HG03521 (cell line): ENCODE measurements at regions not wholly inside any gene's neighbourhood (a gene's known extent, or its start where the extent isn't known, plus 50 kb on each side); places are given as distances from the start of the nearest gene placed in this dataset.
"Not testable (repeated sequence)": the region's sequence is repeated elsewhere in the genome, so short reads cannot be mapped to it uniquely, and the experiment has no call there.

Source experiments
- ATAC-seq: cut with Tn5 transposase; IDR thresholded peaks from one replicate; pipeline ENCODE4 v1.9.1; 2021; ENCODE audit warnings: mild to moderate bottlenecking, moderate library complexity; ENCODE audit not compliant: unreplicated experiment

GRCh38 chr5:56763711-56764466, 51.5 kb upstream of the MAP3K1 start:
- no peak for ATAC-seq

- no peak for ATAC-seq
Observed at GRCh38 chr5:56763182-56763581, 52.2 kb upstream of the MAP3K1 start.

- ATAC-seq: no peak
Observed at GRCh38 chr5:56761151-56761885, 54.0 kb upstream of the MAP3K1 start.

GRCh38 chr5:56760723-56761122, 54.6 kb upstream of the MAP3K1 start:
- no peak for ATAC-seq

GRCh38 chr5:56759521-56760216, 55.7 kb upstream of the MAP3K1 start:
- no peak for ATAC-seq

- no peak for ATAC-seq
Observed at GRCh38 chr5:56757077-56757476, 58.3 kb upstream of the MAP3K1 start.

- ATAC-seq: no peak
Observed at GRCh38 chr5:56755036-56755555, 60.3 kb upstream of the MAP3K1 start.

- ATAC-seq: not testable (repeated sequence)
Observed at GRCh38 chr5:56753588-56753987, 61.8 kb upstream of the MAP3K1 start.

GRCh38 chr5:56751572-56752313, 63.6 kb upstream of the MAP3K1 start:
- ATAC-seq: no peak

- ATAC-seq: no peak
Observed at GRCh38 chr5:56749842-56750241, 65.5 kb upstream of the MAP3K1 start.

GRCh38 chr5:56746553-56747339, 68.6 kb upstream of the MAP3K1 start:
- no peak for ATAC-seq

GRCh38 chr5:56745864-56746263, 69.5 kb upstream of the MAP3K1 start:
- ATAC-seq: no peak

- ATAC-seq: no peak
Observed at GRCh38 chr5:56740868-56741267, 74.5 kb upstream of the MAP3K1 start.

GRCh38 chr5:56739990-56740389, 75.4 kb upstream of the MAP3K1 start:
- no peak for ATAC-seq

- no peak for ATAC-seq
Observed at GRCh38 chr5:56737951-56738606, 77.3 kb upstream of the MAP3K1 start.

GRCh38 chr5:56737002-56737621, 78.2 kb upstream of the MAP3K1 start:
- ATAC-seq: no peak

GRCh38 chr5:56735849-56736641, 79.3 kb upstream of the MAP3K1 start:
- no peak for ATAC-seq

- no peak for ATAC-seq
Observed at GRCh38 chr5:56734091-56734694, 81.2 kb upstream of the MAP3K1 start.
